ENCODE measurements at regions not wholly inside any gene's neighbourhood (a gene's known extent, or its start where the extent isn't known, plus 50 kb on each side); places are given as distances from the start of the nearest gene placed in this dataset.

GRCh38 chr3:87973906-87974305, 84.9 kb downstream of the CGGBP1 start:
- Histone ChIP-seq H3K9me3 (no peaks in the 10 kb centered on the region), H3K36me3 (no peaks in the 10 kb centered on the region), H3K4me1 (no peaks in the 10 kb centered on the region), H3K27me3 (no peaks in the 10 kb centered on the region), H3K27ac (no peak overlapping the region), H3K4me3 (no peak overlapping the region)
- FAIRE-seq (no peak), ATAC-seq (no peak), DNase-seq (no peak)
- intact Hi-C loops (cut with DNase I), result no loop called here
- TF ChIP-seq CTCF (IDR thresholded peaks at IDR 0.05), result no peak
- 70 to 86% methylated on average over 5 of the region's 5 CpGs for WGBS, 2 donors

GRCh38 chr3:87969620-87970019, 89.2 kb downstream of the CGGBP1 start:
- intact Hi-C loops (cut with DNase I), result no loop called here
- Histone ChIP-seq H3K4me3 (no peak overlapping the region), H3K27ac (no peak overlapping the region), H3K36me3 (no peaks in the 10 kb centered on the region), H3K9me3 (no peaks in the 10 kb centered on the region), H3K27me3 (no peaks in the 10 kb centered on the region), H3K4me1 (no peaks in the 10 kb centered on the region)
- TF ChIP-seq CTCF (IDR thresholded peaks at IDR 0.05), result no peak
- FAIRE-seq (no peak), DNase-seq (no peak), ATAC-seq (no peak)
- WGBS, 2 donors, result 63 to 65% methylated on average over 2 of the region's 2 CpGs

GRCh38 chr3:87968668-87969067, 90.1 kb downstream of the CGGBP1 start:
- Histone ChIP-seq H3K27me3 (no peaks in the 10 kb centered on the region), H3K27ac (no peak overlapping the region), H3K9me3 (no peaks in the 10 kb centered on the region), H3K36me3 (no peaks in the 10 kb centered on the region), H3K4me3 (no peak overlapping the region), H3K4me1 (no peaks in the 10 kb centered on the region)
- no peak for ATAC-seq
- FAIRE-seq, result no peak
- TF ChIP-seq CTCF (IDR thresholded peaks at IDR 0.05), result no peak
- intact Hi-C loops (cut with DNase I), result no loop called here
- DNase-seq, result no peak
- WGBS, 2 donors, result 78 to 87% methylated on average over 5 of the region's 5 CpGs

- FAIRE-seq, result no peak
Observed at GRCh38 chr3:87958289-87958688, 100.5 kb downstream of the CGGBP1 start.

GRCh38 chr3:87957575-87957974, 101.2 kb downstream of the CGGBP1 start:
- 93% methylated on average over 1 of the region's 1 CpG for WGBS, 2 donors
- no peak overlapping the region for H3K4me3 ChIP-seq
- intact Hi-C loops (cut with DNase I), result no loop called here
- no peaks in the 10 kb centered on the region for H3K27me3 ChIP-seq
- FAIRE-seq (no peak), ATAC-seq (no peak), DNase-seq (no peak)
- no peak overlapping the region for H3K27ac ChIP-seq
- H3K4me1 ChIP-seq, result no peaks in the 10 kb centered on the region
- TF ChIP-seq CTCF (IDR thresholded peaks at IDR 0.05), result no peak
- H3K36me3 ChIP-seq, result no peaks in the 10 kb centered on the region
- H3K9me3 ChIP-seq, result no peaks in the 10 kb centered on the region

More at GRCh38 chr3:87958289-87958688, 100.5 kb downstream of the CGGBP1 start:
- no peaks in the 10 kb centered on the region for H3K27me3 ChIP-seq
- H3K36me3 ChIP-seq, result no peaks in the 10 kb centered on the region
- H3K4me3 ChIP-seq, result no peak overlapping the region
- intact Hi-C loops (cut with DNase I), result no loop called here
- no peak for ATAC-seq
- H3K9me3 ChIP-seq, result no peaks in the 10 kb centered on the region
- WGBS, 2 donors, result 29 to 44% methylated on average over 1 of the region's 1 CpG
- H3K4me1 ChIP-seq, result no peaks in the 10 kb centered on the region
- H3K27ac ChIP-seq, result no peak overlapping the region
- no peak for DNase-seq
- TF ChIP-seq CTCF (IDR thresholded peaks at IDR 0.05), result no peak

Measured in pancreas (tissue), 10 donors.